Vagina (tissue), 2 donors: ENCODE measurements at regions not wholly inside any gene's neighbourhood (a gene's known extent, or its start where the extent isn't known, plus 50 kb on each side); places are given as distances from the start of the nearest gene placed in this dataset.

Source experiments
- DNase-seq, 2 donors: peaks; one replicate each; pipeline ENCODE4 v3.0.0-alpha.2; 2017; ENCODE audit errors: extremely low spot score in 2 of 2
- H3K27ac ChIP-seq: fragments of 200-600 bp; sonication (generic); one replicate; pipeline ENCODE4 v1.5.1; 2019
- H3K27me3 ChIP-seq: fragments of 200-600 bp; sonication (generic); one replicate; pipeline ENCODE4 v1.5.1; 2019
- H3K36me3 ChIP-seq, 2 donors: fragments of 200-600 bp; sonication (generic); one replicate each; pipeline ENCODE4 v1.5.1; 2017 to 2019
- H3K4me1 ChIP-seq: fragments of 200-600 bp; sonication (generic); one replicate; pipeline ENCODE4 v1.5.1; 2019
- H3K4me3 ChIP-seq, 2 donors: fragments of 200-600 bp; sonication (generic); 1 replicate in 1 of 2; 2 replicates in 1 of 2; pipeline ENCODE4 v1.5.1; 2016 to 2019
- H3K9me3 ChIP-seq: fragments of 200-600 bp; sonication (generic); one replicate; pipeline ENCODE4 v1.5.1; 2019
- CTCF ChIP-seq, 3 experiments: fragments of 450-650 bp in 2 of 3; fragments of 200-600 bp in 1 of 3; sonication (generic) in 1 of 3; IDR thresholded peaks; one replicate each; pipeline ENCODE4 v1.5.1; 2017 to 2019; ENCODE audit warnings: antibody characterized with exemption in 3 of 3, mild to moderate bottlenecking in 2 of 3, moderate library complexity in 2 of 3
- POLR2A ChIP-seq, 2 donors: fragments of 450-650 bp; IDR thresholded peaks; one replicate each; pipeline ENCODE4 v1.6.1; 2017; ENCODE audit warnings: antibody characterized with exemption in 2 of 2, mild to moderate bottlenecking in 2 of 2, moderate library complexity in 2 of 2
- POLR2AphosphoS5 ChIP-seq, 2 donors: sonication (generic); formaldehyde crosslinking; IDR thresholded peaks; one replicate each; pipeline ENCODE4 v1.9.0; 2017; ENCODE audit warnings: antibody characterized with exemption in 2 of 2, mild to moderate bottlenecking in 2 of 2, low read depth in 1 of 2; ENCODE audit not compliant: insufficient read depth in 1 of 2
- intact Hi-C: fragments of 100-400 bp; cut with DNase I; formaldehyde crosslinking; loops from one replicate; pipeline ENCODE4 v1.15.1; 2023

- Histone ChIP-seq H3K4me1 (no peaks in the 10 kb centered on the region), H3K9me3 (no peaks in the 10 kb centered on the region), H3K4me3 (no peak overlapping the region), H3K27me3 (no peaks in the 10 kb centered on the region), H3K36me3 (no peaks in the 10 kb centered on the region), H3K27ac (no peak overlapping the region)
- TF ChIP-seq CTCF (IDR thresholded peaks at IDR 0.05) (no peak), POLR2AphosphoS5 (IDR thresholded peaks at IDR 0.05; ENCODE audit: insufficient read depth in 1 of 2, low read depth in 1 of 2) (no peak)
- intact Hi-C loops: no loop called here
- no peak for DNase-seq
Measured at GRCh38 chr3:5331567-5332269, 144.2 kb downstream of the EDEM1 start.

- intact Hi-C loops: no loop called here
- Histone ChIP-seq H3K27me3 (no peaks in the 10 kb centered on the region), H3K27ac (no peak overlapping the region), H3K4me1 (no peaks in the 10 kb centered on the region), H3K9me3 (no peaks in the 10 kb centered on the region), H3K4me3 (no peak overlapping the region), H3K36me3 (no peaks in the 10 kb centered on the region)
- TF ChIP-seq POLR2AphosphoS5 (IDR thresholded peaks at IDR 0.05; ENCODE audit: insufficient read depth in 1 of 2, low read depth in 1 of 2) (no peak), CTCF (IDR thresholded peaks at IDR 0.05) (no peak), POLR2A (IDR thresholded peaks at IDR 0.05) (no peak)
- DNase-seq: no peak
Measured at GRCh38 chr3:5332270-5332956, 144.9 kb downstream of the EDEM1 start.

GRCh38 chr3:5339967-5340535, 152.5 kb downstream of the EDEM1 start:
- no peaks in the 10 kb centered on the region for H3K9me3 ChIP-seq
- H3K4me3 ChIP-seq: no peak overlapping the region
- TF ChIP-seq CTCF (IDR thresholded peaks at IDR 0.05): no peak
- TF ChIP-seq POLR2A (IDR thresholded peaks at IDR 0.05): no peak
- no peak for TF ChIP-seq POLR2AphosphoS5 (IDR thresholded peaks at IDR 0.05; ENCODE audit: insufficient read depth in 1 of 2, low read depth in 1 of 2)
- no peaks in the 10 kb centered on the region for H3K4me1 ChIP-seq
- no peak for DNase-seq
- no peak overlapping the region for H3K27ac ChIP-seq
- no peaks in the 10 kb centered on the region for H3K36me3 ChIP-seq
- no peaks in the 10 kb centered on the region for H3K27me3 ChIP-seq
- intact Hi-C loops: no loop called here

- DNase-seq: no peak
- no peak overlapping the region for H3K27ac ChIP-seq
- no peaks in the 10 kb centered on the region for H3K9me3 ChIP-seq
- H3K4me3 ChIP-seq: no peak overlapping the region
- H3K4me1 ChIP-seq: no peaks in the 10 kb centered on the region
- TF ChIP-seq CTCF (IDR thresholded peaks at IDR 0.05) (no peak), POLR2AphosphoS5 (IDR thresholded peaks at IDR 0.05; ENCODE audit: insufficient read depth in 1 of 2, low read depth in 1 of 2) (no peak), POLR2A (IDR thresholded peaks at IDR 0.05) (no peak)
- intact Hi-C loops: no loop called here
- H3K27me3 ChIP-seq: no peaks in the 10 kb centered on the region
- no peaks in the 10 kb centered on the region for H3K36me3 ChIP-seq
Measured at GRCh38 chr3:5341610-5342009, 154.1 kb downstream of the EDEM1 start.

GRCh38 chr3:5343459-5343858, 156.0 kb downstream of the EDEM1 start:
- TF ChIP-seq CTCF (IDR thresholded peaks at IDR 0.05) (no peak), POLR2A (IDR thresholded peaks at IDR 0.05) (no peak), POLR2AphosphoS5 (IDR thresholded peaks at IDR 0.05; ENCODE audit: insufficient read depth in 1 of 2, low read depth in 1 of 2) (no peak)
- Histone ChIP-seq H3K27me3 (no peaks in the 10 kb centered on the region), H3K4me3 (no peak overlapping the region), H3K36me3 (no peaks in the 10 kb centered on the region), H3K4me1 (no peaks in the 10 kb centered on the region), H3K9me3 (no peaks in the 10 kb centered on the region), H3K27ac (no peak overlapping the region)
- no peak for DNase-seq
- intact Hi-C loops: no loop called here
